ENCODE measurements at regions not wholly inside any gene's neighbourhood (a gene's known extent, or its start where the extent isn't known, plus 50 kb on each side); places are given as distances from the start of the nearest gene placed in this dataset.

- H3K79me2 ChIP-seq (ENCODE audit: insufficient read depth, low read length) = no peaks in the 10 kb centered on the region
- TF ChIP-seq CTCF (IDR thresholded peaks at IDR 0.05; ENCODE audit: insufficient read depth, low read length, poor library complexity, severe bottlenecking) (no peak), EZH2phosphoT487 (conservative IDR thresholded peaks at IDR 0.05; ENCODE audit: low read length) (no peak)
- no peak overlapping the region for H3K27ac ChIP-seq (ENCODE audit: low read depth, low read length)
- no peaks in the 10 kb centered on the region for H3F3A ChIP-seq (ENCODE audit: insufficient read depth)
- no peaks in the 10 kb centered on the region for H3K9me2 ChIP-seq (replicated peaks; ENCODE audit: insufficient read depth, low read length)
- no peak overlapping the region for H3K9ac ChIP-seq (ENCODE audit: low read length)
- H2AFZ ChIP-seq (ENCODE audit: low read depth, low read length, severe bottlenecking) = no peak overlapping the region
- H3K27me3 ChIP-seq (ENCODE audit: low read length) = no peaks in the 10 kb centered on the region
- H3K9me3 ChIP-seq (ENCODE audit: insufficient read depth, low read length) = no peaks in the 10 kb centered on the region
- H3K4me2 ChIP-seq (ENCODE audit: low read depth, low read length, poor library complexity, severe bottlenecking) = no peak overlapping the region
- H3K4me3 ChIP-seq (ENCODE audit: insufficient read depth, low read length, poor library complexity, severe bottlenecking) = no peak overlapping the region
- H3K36me3 ChIP-seq (ENCODE audit: low read length) = no peaks in the 10 kb centered on the region
- H4K20me1 ChIP-seq (ENCODE audit: low read depth, low read length) = no peaks in the 10 kb centered on the region
Measured at GRCh38 chr3:95350049-95350448, 1287.2 kb downstream of the NSUN3 start.

DNA sequence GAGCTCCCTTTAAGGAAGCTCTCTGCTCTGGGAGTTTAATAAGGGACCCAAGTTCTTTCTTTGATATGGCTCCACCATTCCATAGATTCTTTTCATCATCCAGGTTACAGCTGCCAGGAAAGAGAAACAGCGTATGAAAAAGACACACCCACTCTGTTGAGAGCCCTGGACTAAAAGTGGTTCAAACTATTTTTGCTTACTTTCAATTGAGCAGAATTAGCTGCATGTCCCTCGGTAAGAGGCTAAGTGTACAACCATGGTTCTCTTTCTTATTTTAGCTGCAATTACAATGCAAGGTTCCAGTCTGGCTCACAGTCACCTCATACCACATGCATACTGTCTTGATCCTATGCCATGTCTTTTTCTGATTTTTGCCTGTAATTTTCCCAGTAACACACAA, 1288.3 kb downstream of the NSUN3 start:
- H3K9me3 ChIP-seq (ENCODE audit: insufficient read depth, low read length) = no peaks in the 10 kb centered on the region
- H3K4me3 ChIP-seq (ENCODE audit: insufficient read depth, low read length, poor library complexity, severe bottlenecking) = no peak overlapping the region
- H3K27ac ChIP-seq (ENCODE audit: low read depth, low read length) = no peak overlapping the region
- no peak for TF ChIP-seq EZH2phosphoT487 (conservative IDR thresholded peaks at IDR 0.05; ENCODE audit: low read length)
- no peak for TF ChIP-seq CTCF (IDR thresholded peaks at IDR 0.05; ENCODE audit: insufficient read depth, low read length, poor library complexity, severe bottlenecking)
- H2AFZ ChIP-seq (ENCODE audit: low read depth, low read length, severe bottlenecking) = no peak overlapping the region
- H3F3A ChIP-seq (ENCODE audit: insufficient read depth) = no peaks in the 10 kb centered on the region
- H3K27me3 ChIP-seq (ENCODE audit: low read length) = no peaks in the 10 kb centered on the region
- no peak overlapping the region for H3K4me2 ChIP-seq (ENCODE audit: low read depth, low read length, poor library complexity, severe bottlenecking)
- no peak overlapping the region for H3K9ac ChIP-seq (ENCODE audit: low read length)
- no peaks in the 10 kb centered on the region for H3K9me2 ChIP-seq (replicated peaks; ENCODE audit: insufficient read depth, low read length)
- no peaks in the 10 kb centered on the region for H3K79me2 ChIP-seq (ENCODE audit: insufficient read depth, low read length)
- H3K36me3 ChIP-seq (ENCODE audit: low read length) = no peaks in the 10 kb centered on the region
- H4K20me1 ChIP-seq (ENCODE audit: low read depth, low read length) = no peaks in the 10 kb centered on the region

GRCh38 chr3:95352471-95352870, 1289.6 kb downstream of the NSUN3 start:
- no peaks in the 10 kb centered on the region for H3K9me2 ChIP-seq (replicated peaks; ENCODE audit: insufficient read depth, low read length)
- no peaks in the 10 kb centered on the region for H3F3A ChIP-seq (ENCODE audit: insufficient read depth)
- H3K27ac ChIP-seq (ENCODE audit: low read depth, low read length) = no peak overlapping the region
- no peak overlapping the region for H3K9ac ChIP-seq (ENCODE audit: low read length)
- no peak overlapping the region for H2AFZ ChIP-seq (ENCODE audit: low read depth, low read length, severe bottlenecking)
- no peaks in the 10 kb centered on the region for H3K9me3 ChIP-seq (ENCODE audit: insufficient read depth, low read length)
- TF ChIP-seq EZH2phosphoT487 (conservative IDR thresholded peaks at IDR 0.05; ENCODE audit: low read length) (no peak), CTCF (IDR thresholded peaks at IDR 0.05; ENCODE audit: insufficient read depth, low read length, poor library complexity, severe bottlenecking) (no peak)
- H3K27me3 ChIP-seq (ENCODE audit: low read length) = no peaks in the 10 kb centered on the region
- H3K4me3 ChIP-seq (ENCODE audit: insufficient read depth, low read length, poor library complexity, severe bottlenecking) = no peak overlapping the region
- H3K36me3 ChIP-seq (ENCODE audit: low read length) = no peaks in the 10 kb centered on the region
- H3K79me2 ChIP-seq (ENCODE audit: insufficient read depth, low read length) = no peaks in the 10 kb centered on the region
- no peak overlapping the region for H3K4me2 ChIP-seq (ENCODE audit: low read depth, low read length, poor library complexity, severe bottlenecking)
- no peaks in the 10 kb centered on the region for H4K20me1 ChIP-seq (ENCODE audit: low read depth, low read length)

DNA sequence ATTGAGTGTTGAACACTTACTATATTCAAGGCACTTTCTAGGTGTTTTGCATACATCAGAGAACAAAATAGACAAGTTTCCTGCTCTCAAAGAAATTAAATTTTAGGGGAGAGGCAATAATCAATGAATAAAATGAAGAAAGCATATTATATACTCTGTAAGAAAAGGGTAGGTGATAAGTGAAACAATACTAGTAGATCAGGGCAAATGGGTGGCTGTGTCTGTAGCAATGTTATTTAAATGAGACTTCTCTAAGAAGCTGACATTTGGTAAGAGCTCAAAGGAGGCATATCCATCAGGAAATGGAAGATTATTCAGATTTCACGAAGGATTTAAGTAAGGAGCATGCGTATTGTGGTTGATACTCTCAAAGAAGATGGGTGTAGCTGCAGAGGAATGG, 1291.6 kb downstream of the NSUN3 start:
- Histone ChIP-seq H3K9me2 (replicated peaks; ENCODE audit: insufficient read depth, low read length) (no peaks in the 10 kb centered on the region), H3K36me3 (ENCODE audit: low read length) (no peaks in the 10 kb centered on the region), H3K4me2 (ENCODE audit: low read depth, low read length, poor library complexity, severe bottlenecking) (no peak overlapping the region), H3K27ac (ENCODE audit: low read depth, low read length) (no peak overlapping the region), H3K9ac (ENCODE audit: low read length) (no peak overlapping the region), H3K9me3 (ENCODE audit: insufficient read depth, low read length) (no peaks in the 10 kb centered on the region), H3K79me2 (ENCODE audit: insufficient read depth, low read length) (no peaks in the 10 kb centered on the region), H3K27me3 (ENCODE audit: low read length) (no peaks in the 10 kb centered on the region), H3K4me3 (ENCODE audit: insufficient read depth, low read length, poor library complexity, severe bottlenecking) (no peak overlapping the region), H2AFZ (ENCODE audit: low read depth, low read length, severe bottlenecking) (no peak overlapping the region), H3F3A (ENCODE audit: insufficient read depth) (no peaks in the 10 kb centered on the region), H4K20me1 (ENCODE audit: low read depth, low read length) (no peaks in the 10 kb centered on the region)
- no peak for TF ChIP-seq EZH2phosphoT487 (conservative IDR thresholded peaks at IDR 0.05; ENCODE audit: low read length)
- no peak for TF ChIP-seq CTCF (IDR thresholded peaks at IDR 0.05; ENCODE audit: insufficient read depth, low read length, poor library complexity, severe bottlenecking)
